HepG2 (cell line): ENCODE measurements at regions not wholly inside any gene's neighbourhood (a gene's known extent, or its start where the extent isn't known, plus 50 kb on each side); places are given as distances from the start of the nearest gene placed in this dataset.

Experiments
- ATAC-seq: fragments of 200-7000 bp; cut with Tn5 transposase; 3 replicates; pipeline ENCODE4 v1.9.1; 2020; ENCODE audit warnings: mild to moderate bottlenecking, moderate library complexity
- BruUV-seq: library from RNA; stranded (reverse); fragments of 400-500 nt; replicated peaks from 2 replicates; lab custom pipeline; 2021; lab: Mats Ljungman, UMichigan
- CTCF ChIA-PET: fragments of 300-600 bp; formaldehyde crosslinking; extraction: SDS; loops from one replicate; lab custom pipeline; 2021; ENCODE audit warnings: low total read pairs, inconsistent platforms, low intra/inter-chr PET ratio; lab: Yijun Ruan, JAX
- POLR2A ChIA-PET: fragments of 350-600 bp; sonication (Branson Sonifier 250); formaldehyde crosslinking; loops from one replicate; lab custom pipeline; 2020; ENCODE audit warnings: antibody characterized with exemption, inconsistent platforms; lab: Yijun Ruan, JAX
- DNase-seq: peaks from one replicate; pipeline ENCODE4 v3.0.0-alpha.2; 2015; ENCODE audit warnings: low spot score
- FAIRE-seq: peaks from 3 replicates; lab custom pipeline; 2011; peaks lifted over from hg19 to GRCh38; lab: Jason Lieb, UNC
- H2AFZ ChIP-seq: one replicate; pipeline ENCODE4 v1.6.1; 2011; ENCODE audit warnings: low read length, inconsistent platforms
- H3K27ac ChIP-seq: fragments of 300-600 bp; 3 replicates; pipeline ENCODE4 v1.8.0; 2011; ENCODE audit warnings: mixed run types, mild to moderate bottlenecking, mixed read lengths, low read length, inconsistent platforms; ENCODE audit not compliant: insufficient read depth; ENCODE audit errors: extremely low read length
- H3K27me3 ChIP-seq, 2 experiments: fragments of 200-600 bp in 1 of 2; 2 replicates in 1 of 2; 3 replicates in 1 of 2; pipeline versions ENCODE4 v1.6.0 to v1.8.0; 2011; ENCODE audit warnings: low read length in 2 of 2, mild to moderate bottlenecking in 2 of 2, moderate library complexity in 2 of 2, inconsistent platforms in 1 of 2; ENCODE audit not compliant: insufficient read depth in 2 of 2, control insufficient read depth in 1 of 2
- H3K36me3 ChIP-seq, 2 experiments: fragments of 200-600 bp in 1 of 2; replicated peaks in 1 of 2; 2 replicates in 1 of 2; 3 replicates in 1 of 2; pipeline versions ENCODE4 v1.5.1 to v1.8.0; 2011; ENCODE audit warnings: low read length in 2 of 2, inconsistent platforms in 1 of 2; ENCODE audit not compliant: insufficient read depth in 2 of 2, control insufficient read depth in 1 of 2
- H3K4me1 ChIP-seq: 2 replicates; pipeline ENCODE4 v1.5.1; 2012; ENCODE audit warnings: low read length, inconsistent platforms; ENCODE audit not compliant: insufficient read depth
- H3K4me2 ChIP-seq: 2 replicates; pipeline ENCODE4 v1.6.0; 2011; ENCODE audit warnings: low read depth, low read length, inconsistent platforms
- H3K4me3 ChIP-seq, 3 experiments: fragments of 200-600 bp in 1 of 3; sonication (generic), shearing (Covaris generic) in 1 of 3; replicated peaks in 1 of 3; 2 replicates each; pipeline ENCODE4 v1.5.1; 2011 to 2016; ENCODE audit warnings: low read length in 3 of 3, inconsistent platforms in 2 of 3, low read depth in 2 of 3, mild to moderate bottlenecking in 2 of 3, control low read depth in 1 of 3, mixed read lengths in 1 of 3; ENCODE audit not compliant: insufficient read depth in 1 of 3
- H3K79me2 ChIP-seq: one replicate; pipeline ENCODE4 v1.6.1; 2011; ENCODE audit warnings: low read length, inconsistent platforms; ENCODE audit not compliant: insufficient read depth
- H3K9ac ChIP-seq: 2 replicates; pipeline ENCODE4 v1.6.0; 2011; ENCODE audit warnings: mild to moderate bottlenecking, low read depth, low read length, inconsistent platforms; ENCODE audit not compliant: insufficient read depth
- H3K9me3 ChIP-seq: 2 replicates; pipeline ENCODE4 v1.5.1; 2012; ENCODE audit warnings: mild to moderate bottlenecking, low read length
- H4K20me1 ChIP-seq: 2 replicates; pipeline ENCODE4 v1.6.0; 2011; ENCODE audit warnings: inconsistent platforms, mild to moderate bottlenecking, low read length, moderate library complexity; ENCODE audit not compliant: insufficient read depth
- CBX1 ChIP-seq: IDR thresholded peaks from one replicate; pipeline ENCODE4 v1.6.1; 2016; ENCODE audit warnings: antibody characterized with exemption, low read depth
- FLYWCH1 ChIP-seq: sonication (generic); formaldehyde crosslinking; IDR thresholded peaks from 2 replicates; pipeline ENCODE4 v1.8.1; 2023; ENCODE audit warnings: mild to moderate bottlenecking, missing genetic modification reagents
- RARA ChIP-seq: IDR thresholded peaks from 2 replicates; pipeline ENCODE4 v1.6.1; 2016; ENCODE audit warnings: missing genetic modification reagents, missing compliant biosample characterization
- RNF219 ChIP-seq: sonication (generic); formaldehyde crosslinking; IDR thresholded peaks from 2 replicates; pipeline ENCODE4 v1.5.0; 2020; ENCODE audit warnings: mild to moderate bottlenecking, missing genetic modification reagents
- ZFP36L2 ChIP-seq: sonication (generic); formaldehyde crosslinking; IDR thresholded peaks from 2 replicates; pipeline ENCODE4 v1.4.0; 2020; ENCODE audit warnings: missing genetic modification reagents
- ZNF749 ChIP-seq: sonication (generic); formaldehyde crosslinking; IDR thresholded peaks from 2 replicates; pipeline ENCODE4 v1.8.0; 2022; ENCODE audit warnings: mild to moderate bottlenecking, missing genetic modification reagents, moderate library complexity, borderline replicate concordance
- ZNF839 ChIP-seq: sonication (generic); formaldehyde crosslinking; IDR thresholded peaks from 2 replicates; pipeline ENCODE4 v1.4.0; 2020; ENCODE audit warnings: missing genetic modification reagents, mild to moderate bottlenecking, borderline replicate concordance
- WGBS: methylation state at CpG from one replicate; pipeline ENCODE4 v1.1.6; 2017; ENCODE audit warnings: low lambda C conversion rate; 5-methylcytosine and 5-hydroxymethylcytosine counted together
- in situ Hi-C: cut with HindIII; loops from 2 replicates; pipeline ENCODE4 v1.10.0; 2017; ENCODE audit warnings: low pct_unique_long_range_greater_than_20kb; ENCODE audit not compliant: extremely low pct_ligation_motif_present
- intact Hi-C: fragments of 100-400 bp; cut with micrococcal nuclease; formaldehyde crosslinking; loops from one replicate; pipeline ENCODE4 v1.10.0; 2022; ENCODE audit not compliant: unreplicated experiment
- TF ChIP-seq, protein P1 (sequence below): sonication (generic); formaldehyde crosslinking; IDR thresholded peaks from 2 replicates; pipeline ENCODE4 v1.5.0; 2020; ENCODE audit warnings: mild to moderate bottlenecking, missing genetic modification reagents, borderline replicate concordance

GRCh38 chr3:153744889-153745288 is 376.3 kb upstream of the ARHGEF26 start:
- H3K27me3 ChIP-seq, result no peaks in the 10 kb centered on the region
- no peaks in the 10 kb centered on the region for H3K9me3 ChIP-seq
- H4K20me1 ChIP-seq, result no peaks in the 10 kb centered on the region
- no peak overlapping the region for H2AFZ ChIP-seq
- in situ Hi-C loops, result no loop called here
- H3K36me3 ChIP-seq, result no peaks in the 10 kb centered on the region
- no TSS peak for BruUV-seq
- H3K27ac ChIP-seq, result no peak overlapping the region
- intact Hi-C loops, result no loop called here
- ChIA-PET CTCF (no interaction called here), POLR2A (no interaction called here)
- no peak for TF ChIP-seq ZNF749
- no peak for TF ChIP-seq FLYWCH1
- TF ChIP-seq, protein P1, sequence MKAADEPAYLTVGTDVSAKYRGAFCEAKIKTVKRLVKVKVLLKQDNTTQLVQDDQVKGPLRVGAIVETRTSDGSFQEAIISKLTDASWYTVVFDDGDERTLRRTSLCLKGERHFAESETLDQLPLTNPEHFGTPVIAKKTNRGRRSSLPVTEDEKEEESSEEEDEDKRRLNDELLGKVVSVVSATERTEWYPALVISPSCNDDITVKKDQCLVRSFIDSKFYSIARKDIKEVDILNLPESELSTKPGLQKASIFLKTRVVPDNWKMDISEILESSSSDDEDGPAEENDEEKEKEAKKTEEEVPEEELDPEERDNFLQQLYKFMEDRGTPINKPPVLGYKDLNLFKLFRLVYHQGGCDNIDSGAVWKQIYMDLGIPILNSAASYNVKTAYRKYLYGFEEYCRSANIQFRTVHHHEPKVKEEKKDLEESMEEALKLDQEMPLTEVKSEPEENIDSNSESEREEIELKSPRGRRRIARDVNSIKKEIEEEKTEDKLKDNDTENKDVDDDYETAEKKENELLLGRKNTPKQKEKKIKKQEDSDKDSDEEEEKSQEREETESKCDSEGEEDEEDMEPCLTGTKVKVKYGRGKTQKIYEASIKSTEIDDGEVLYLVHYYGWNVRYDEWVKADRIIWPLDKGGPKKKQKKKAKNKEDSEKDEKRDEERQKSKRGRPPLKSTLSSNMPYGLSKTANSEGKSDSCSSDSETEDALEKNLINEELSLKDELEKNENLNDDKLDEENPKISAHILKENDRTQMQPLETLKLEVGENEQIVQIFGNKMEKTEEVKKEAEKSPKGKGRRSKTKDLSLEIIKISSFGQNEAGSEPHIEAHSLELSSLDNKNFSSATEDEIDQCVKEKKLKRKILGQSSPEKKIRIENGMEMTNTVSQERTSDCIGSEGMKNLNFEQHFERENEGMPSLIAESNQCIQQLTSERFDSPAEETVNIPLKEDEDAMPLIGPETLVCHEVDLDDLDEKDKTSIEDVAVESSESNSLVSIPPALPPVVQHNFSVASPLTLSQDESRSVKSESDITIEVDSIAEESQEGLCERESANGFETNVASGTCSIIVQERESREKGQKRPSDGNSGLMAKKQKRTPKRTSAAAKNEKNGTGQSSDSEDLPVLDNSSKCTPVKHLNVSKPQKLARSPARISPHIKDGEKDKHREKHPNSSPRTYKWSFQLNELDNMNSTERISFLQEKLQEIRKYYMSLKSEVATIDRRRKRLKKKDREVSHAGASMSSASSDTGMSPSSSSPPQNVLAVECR, result no peak
- no peak for TF ChIP-seq RNF219 (CRISPR knock-in tag)
- TF ChIP-seq CBX1, result no peak
- no peak for TF ChIP-seq ZFP36L2
- TF ChIP-seq ZNF839 (CRISPR knock-in tag), result no peak
- no peak for TF ChIP-seq RARA (CRISPR knock-in tag)
- FAIRE-seq (no peak), ATAC-seq (no peak), DNase-seq (no peak)
- H3K79me2 ChIP-seq, result no peaks in the 10 kb centered on the region
- WGBS, result 0% methylated on average over 3 of the region's 3 CpGs
- H3K4me2 ChIP-seq, result no peak overlapping the region
- no peak overlapping the region for H3K9ac ChIP-seq
- no peaks in the 10 kb centered on the region for H3K4me1 ChIP-seq
- no peak overlapping the region for H3K4me3 ChIP-seq
